HUES48 (cell line): ENCODE measurements at regions not wholly inside any gene's neighbourhood (a gene's known extent, or its start where the extent isn't known, plus 50 kb on each side); places are given as distances from the start of the nearest gene placed in this dataset.

Source experiments
- H3K27ac ChIP-seq: one replicate; pipeline ENCODE4 v1.7.0; 2013; ENCODE audit warnings: low read depth, low read length, inconsistent platforms
- H3K27me3 ChIP-seq: 2 replicates; pipeline ENCODE4 v1.6.1; 2013; ENCODE audit warnings: mild to moderate bottlenecking, low read length; ENCODE audit not compliant: control insufficient read depth, insufficient read depth
- H3K36me3 ChIP-seq: 2 replicates; pipeline ENCODE4 v1.6.1; 2013; ENCODE audit warnings: low read length; ENCODE audit not compliant: control insufficient read depth, insufficient read depth
- H3K4me1 ChIP-seq: 2 replicates; pipeline ENCODE4 v1.6.1; 2013; ENCODE audit warnings: mild to moderate bottlenecking, low read length; ENCODE audit not compliant: control insufficient read depth, insufficient read depth
- H3K4me3 ChIP-seq: 2 replicates; pipeline ENCODE4 v1.5.1; 2013; ENCODE audit warnings: mild to moderate bottlenecking, low read depth, low read length
- H3K9ac ChIP-seq: 2 replicates; pipeline ENCODE4 v1.6.1; 2013; ENCODE audit warnings: mild to moderate bottlenecking, low read depth, low read length, moderate library complexity
- H3K9me3 ChIP-seq: 2 replicates; pipeline ENCODE4 v1.6.1; 2013; ENCODE audit warnings: low read length; ENCODE audit not compliant: control insufficient read depth, insufficient read depth

DNA sequence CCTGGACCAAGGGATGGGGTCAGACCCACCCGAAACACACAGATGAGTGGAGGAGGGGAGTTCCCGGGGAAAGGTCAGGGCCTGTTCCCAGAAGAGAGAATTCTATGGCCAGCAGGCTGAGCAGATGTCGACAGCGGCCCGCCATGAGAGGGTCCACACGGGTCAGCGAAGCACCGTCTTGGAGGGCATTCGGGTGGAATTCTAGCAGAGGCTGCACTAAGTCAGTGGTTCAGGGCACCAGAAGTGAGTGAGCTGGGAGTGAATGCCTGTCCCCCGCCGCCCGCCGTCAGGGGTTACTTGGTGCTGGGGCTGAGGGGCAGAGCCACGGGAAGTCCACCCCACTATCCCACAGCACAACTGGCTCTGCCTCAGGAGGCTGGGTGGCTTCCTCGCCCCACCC, 96.2 kb upstream of the VSTM2B start:
- Histone ChIP-seq H3K9me3 (peaks cover 7% of the 10 kb centered on the region; the same call in 1 of the 2 replicates), H3K27me3 (no peaks in the 10 kb centered on the region), H3K27ac (no peak overlapping the region), H3K36me3 (no peaks in the 10 kb centered on the region), H3K4me1 (no peaks in the 10 kb centered on the region), H3K4me3 (no peak overlapping the region), H3K9ac (no peak overlapping the region)

DNA sequence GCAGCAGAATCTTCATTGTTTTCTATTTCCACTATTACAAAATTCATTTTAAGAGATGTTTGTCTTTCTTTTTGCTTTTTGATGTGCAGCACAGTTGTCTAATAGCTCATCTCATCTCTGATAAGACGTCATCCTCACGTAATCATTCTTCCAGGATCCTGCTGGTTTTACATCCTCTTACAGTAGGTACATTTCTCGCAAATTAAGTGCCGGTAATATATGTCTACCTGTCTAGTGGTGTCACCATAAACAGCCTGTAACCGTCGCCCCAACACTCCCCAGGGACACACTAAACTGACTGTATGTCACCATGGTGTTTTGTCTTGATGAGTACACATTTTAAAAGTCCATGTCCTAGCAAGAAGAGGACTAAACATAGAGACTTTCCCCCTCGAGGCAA, 94.5 kb upstream of the VSTM2B start:
- Histone ChIP-seq H3K4me1 (no peaks in the 10 kb centered on the region), H3K9ac (no peak overlapping the region), H3K27ac (no peak overlapping the region), H3K4me3 (no peak overlapping the region), H3K36me3 (no peaks in the 10 kb centered on the region), H3K9me3 (peaks cover 3% of the 10 kb centered on the region; the same call in 1 of the 2 replicates), H3K27me3 (no peaks in the 10 kb centered on the region)

DNA sequence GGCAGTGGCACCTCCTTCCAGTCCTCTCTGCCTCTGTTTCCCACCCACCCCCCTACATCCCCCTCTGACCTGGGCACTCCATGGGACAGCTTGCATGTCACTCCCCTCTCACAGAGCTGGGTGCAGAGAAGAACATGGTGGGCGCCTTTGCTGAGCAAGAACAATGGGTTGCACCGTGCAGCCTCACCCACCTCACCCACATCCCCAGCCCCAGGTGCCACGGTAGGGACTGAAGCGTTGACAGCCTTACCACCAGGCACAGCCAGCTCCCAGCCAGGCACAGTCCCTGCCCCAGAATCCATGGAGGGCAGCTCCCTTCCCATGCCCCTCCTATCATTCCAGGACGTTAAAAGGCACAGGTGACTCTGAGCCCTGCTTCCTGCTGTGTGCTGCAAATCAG, 93.1 kb upstream of the VSTM2B start:
- Histone ChIP-seq H3K9me3 (peaks cover 6% of the 10 kb centered on the region; the same call in 1 of the 2 replicates), H3K27ac (no peak overlapping the region), H3K4me1 (no peaks in the 10 kb centered on the region), H3K9ac (no peak overlapping the region), H3K36me3 (no peaks in the 10 kb centered on the region), H3K4me3 (no peak overlapping the region), H3K27me3 (no peaks in the 10 kb centered on the region)

DNA sequence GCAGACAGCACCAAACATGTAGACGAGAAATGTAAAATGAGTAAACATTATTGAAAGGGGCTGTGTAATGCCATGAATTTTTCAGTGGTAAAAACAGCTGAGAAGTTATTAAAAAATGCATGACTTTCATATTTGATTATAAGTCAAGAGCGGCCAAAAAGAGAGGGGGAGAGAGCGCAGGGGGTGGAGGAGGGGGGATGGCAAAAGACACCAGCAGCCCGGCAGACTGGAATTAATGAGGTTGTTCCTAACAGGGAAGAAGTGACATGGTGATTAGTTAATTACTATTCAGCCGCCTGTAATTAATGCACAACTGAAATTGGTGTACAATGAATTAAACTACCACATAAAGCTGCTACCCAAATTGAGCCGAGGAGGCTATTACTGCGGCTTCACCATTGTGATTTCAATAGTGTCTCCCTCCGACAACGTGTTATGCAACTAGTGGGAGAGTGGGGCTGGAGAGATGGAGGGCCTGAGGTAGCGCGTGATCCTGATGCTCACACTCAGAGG, 89.1 kb upstream of the VSTM2B start:
- no peak overlapping the region for H3K27ac ChIP-seq
- H3K36me3 ChIP-seq, result no peaks in the 10 kb centered on the region
- peaks cover 19% of the 10 kb centered on the region for H3K9me3 ChIP-seq
- H3K4me1 ChIP-seq, result no peaks in the 10 kb centered on the region
- no peak overlapping the region for H3K9ac ChIP-seq
- no peaks in the 10 kb centered on the region for H3K27me3 ChIP-seq
- no peak overlapping the region for H3K4me3 ChIP-seq

DNA sequence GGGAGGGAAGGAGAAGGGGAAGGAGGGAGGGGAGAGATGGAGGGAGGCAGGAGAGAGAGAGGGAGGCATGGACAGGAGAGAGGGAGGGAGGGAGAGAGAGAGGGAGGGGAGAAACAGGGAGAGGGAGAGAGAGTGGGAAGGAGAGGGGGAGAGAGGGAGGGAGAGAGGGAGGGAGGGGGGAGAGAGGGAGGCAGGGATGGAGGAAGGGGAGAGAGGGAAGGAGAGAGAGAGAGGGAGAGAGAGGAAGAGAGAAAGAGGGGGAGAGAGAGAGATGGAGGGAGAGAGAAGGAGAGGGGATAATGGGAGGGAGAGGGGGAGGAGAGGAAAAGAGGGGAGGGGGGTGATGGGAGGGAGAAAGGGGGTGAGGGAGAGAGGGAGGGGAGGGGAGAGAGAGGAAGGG, 86.8 kb upstream of the VSTM2B start:
- peaks cover 19% of the 10 kb centered on the region for H3K9me3 ChIP-seq

DNA sequence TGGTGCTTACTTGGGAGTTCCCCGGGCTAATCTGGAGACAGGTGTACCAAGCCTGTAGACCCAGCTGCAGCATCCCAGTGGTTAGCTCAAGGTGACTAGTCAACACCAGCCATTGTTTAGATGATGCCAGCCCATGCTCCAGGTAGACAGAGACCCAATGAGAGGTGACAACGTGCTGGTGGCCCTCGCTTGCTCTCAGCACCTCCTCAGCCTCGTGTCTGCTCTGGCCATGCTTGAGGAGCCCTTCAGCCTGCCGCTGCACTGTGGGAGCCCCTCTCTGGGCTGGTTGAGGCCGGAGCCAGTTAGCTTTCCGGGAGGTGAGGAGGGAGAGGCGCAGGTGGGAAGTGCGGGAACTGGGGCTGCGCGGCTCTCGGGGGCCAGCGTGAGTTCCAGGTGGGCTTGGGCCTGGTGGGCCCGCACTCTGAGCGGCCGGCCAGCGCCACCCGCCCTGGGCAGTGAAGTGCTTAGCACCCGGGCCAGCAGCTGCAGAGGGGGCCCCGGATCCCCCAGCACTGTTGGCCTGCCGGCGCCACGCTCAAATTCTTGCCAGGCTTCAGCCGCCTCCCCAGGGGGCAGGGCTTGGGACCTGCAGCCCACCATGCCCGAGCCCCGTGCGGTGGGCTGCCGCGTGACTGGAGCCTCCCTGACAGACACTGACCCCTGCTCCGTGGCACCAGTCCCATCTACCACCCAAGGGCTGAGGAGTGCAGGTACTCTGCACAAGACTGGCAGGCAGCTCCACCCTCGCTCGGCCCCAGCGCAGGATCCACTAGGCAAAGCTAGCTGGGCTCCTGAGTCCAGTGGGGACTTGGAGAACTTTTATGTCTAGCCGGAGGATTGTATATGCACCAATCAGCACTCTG, 85.9 kb upstream of the VSTM2B start:
- H3K27ac ChIP-seq, result no peak overlapping the region
- no peak overlapping the region for H3K4me3 ChIP-seq
- no peaks in the 10 kb centered on the region for H3K4me1 ChIP-seq
- no peaks in the 10 kb centered on the region for H3K27me3 ChIP-seq
- H3K9ac ChIP-seq, result no peak overlapping the region
- H3K9me3 ChIP-seq, result peaks cover 19% of the 10 kb centered on the region
- no peaks in the 10 kb centered on the region for H3K36me3 ChIP-seq

More for the DNA sequence above, 86.8 kb upstream of the VSTM2B start:
- Histone ChIP-seq H3K4me3 (no peak overlapping the region), H3K27me3 (no peaks in the 10 kb centered on the region), H3K9ac (no peak overlapping the region), H3K4me1 (no peaks in the 10 kb centered on the region), H3K36me3 (no peaks in the 10 kb centered on the region), H3K27ac (no peak overlapping the region)

DNA sequence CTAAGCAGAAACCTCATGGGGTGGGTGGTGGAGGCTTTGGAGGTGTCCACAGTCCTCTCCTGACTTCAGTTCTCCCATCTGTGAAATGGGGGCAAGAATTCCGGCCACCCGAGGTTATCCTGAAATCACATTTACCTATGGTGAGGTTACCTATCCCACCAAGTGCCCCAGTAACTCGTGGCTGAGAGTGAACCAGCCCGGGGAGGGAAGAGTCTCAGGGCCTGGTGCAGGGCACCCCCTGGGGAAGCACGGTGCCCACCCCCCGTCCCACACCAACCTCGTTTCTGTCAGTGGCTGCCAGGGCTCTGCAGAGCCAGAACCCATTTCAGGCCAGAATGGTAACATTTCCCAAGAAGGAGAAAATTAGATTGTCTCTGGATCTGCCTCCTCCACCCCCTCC, 83.7 kb upstream of the VSTM2B start:
- Histone ChIP-seq H3K9ac (no peak overlapping the region), H3K36me3 (no peaks in the 10 kb centered on the region), H3K27me3 (no peaks in the 10 kb centered on the region)

DNA sequence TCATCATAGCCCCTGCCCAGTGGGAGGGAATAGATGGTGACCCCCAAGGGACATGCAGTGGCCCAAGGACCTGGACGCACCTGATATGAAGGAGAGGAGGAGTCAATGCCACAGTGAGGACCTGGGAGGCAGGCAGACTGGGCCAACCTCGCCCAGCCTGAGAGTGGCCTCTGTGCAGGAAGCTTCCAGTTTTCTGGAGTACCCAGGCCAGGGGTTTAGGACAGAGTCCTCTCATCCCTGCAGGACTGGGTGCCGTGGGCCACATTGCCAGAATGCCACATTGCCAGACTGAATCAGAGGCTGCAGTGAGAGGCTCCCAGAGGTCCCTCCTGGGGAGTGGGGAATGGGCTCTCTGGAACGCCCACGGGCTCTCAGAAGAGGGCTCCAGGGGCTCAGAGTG, 82.9 kb upstream of the VSTM2B start:
- Histone ChIP-seq H3K36me3 (no peaks in the 10 kb centered on the region), H3K27me3 (no peaks in the 10 kb centered on the region), H3K9me3 (peaks cover 12% of the 10 kb centered on the region; the same call in 1 of the 2 replicates), H3K27ac (no peak overlapping the region), H3K4me3 (no peak overlapping the region), H3K4me1 (no peaks in the 10 kb centered on the region), H3K9ac (no peak overlapping the region)

More for the DNA sequence above, 83.7 kb upstream of the VSTM2B start:
- Histone ChIP-seq H3K27ac (no peak overlapping the region), H3K9me3 (peaks cover 19% of the 10 kb centered on the region), H3K4me1 (no peaks in the 10 kb centered on the region), H3K4me3 (no peak overlapping the region)

DNA sequence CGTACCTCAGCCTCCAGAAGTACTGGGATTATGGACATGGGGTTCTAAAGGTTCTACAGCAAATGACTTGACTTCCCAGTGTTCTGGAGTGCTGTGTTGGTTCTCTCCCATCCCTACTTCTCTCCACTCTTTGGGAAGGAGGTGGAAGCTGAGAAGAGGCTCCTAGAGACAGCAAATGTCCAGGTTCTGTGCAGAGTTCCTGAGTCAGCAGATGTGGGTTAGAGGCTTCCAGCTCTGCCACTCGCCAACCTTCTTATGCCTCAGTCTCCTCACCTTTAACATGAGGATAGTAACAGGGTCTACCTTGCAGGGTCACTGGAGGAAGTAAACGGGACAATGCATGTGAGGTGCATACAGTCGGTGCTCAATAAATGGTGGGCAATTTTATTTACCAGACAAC, 80.5 kb upstream of the VSTM2B start:
- peaks cover 6% of the 10 kb centered on the region; the same call in 1 of the 2 replicates for H3K9me3 ChIP-seq
- H3K4me3 ChIP-seq, result no peak overlapping the region
- no peaks in the 10 kb centered on the region for H3K36me3 ChIP-seq
- no peaks in the 10 kb centered on the region for H3K4me1 ChIP-seq
- no peak overlapping the region for H3K27ac ChIP-seq
- H3K9ac ChIP-seq, result no peak overlapping the region
- no peaks in the 10 kb centered on the region for H3K27me3 ChIP-seq

DNA sequence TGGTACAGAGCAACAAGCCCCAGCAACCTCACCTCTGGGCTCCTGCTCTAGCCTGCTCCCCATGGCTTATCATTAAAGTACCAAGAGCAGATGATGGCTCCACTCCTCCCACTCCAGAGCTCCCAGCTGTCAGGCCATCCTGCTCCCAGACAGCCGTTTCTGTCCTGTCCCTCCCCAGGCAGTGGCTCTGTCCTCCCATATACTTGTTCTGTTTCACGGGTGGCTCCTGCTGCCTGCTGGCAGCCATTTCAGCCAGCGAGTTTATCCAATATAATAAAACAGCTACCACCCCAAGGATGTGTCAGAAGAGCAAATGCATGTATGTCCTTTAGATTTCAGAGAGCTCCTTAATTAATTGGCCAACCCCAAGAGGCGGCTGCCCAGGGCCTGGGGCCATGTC, 79.4 kb upstream of the VSTM2B start:
- Histone ChIP-seq H3K27ac (no peak overlapping the region), H3K9me3 (peaks cover 2% of the 10 kb centered on the region; the same call in 1 of the 2 replicates), H3K9ac (no peak overlapping the region), H3K27me3 (no peaks in the 10 kb centered on the region), H3K36me3 (no peaks in the 10 kb centered on the region), H3K4me3 (no peak overlapping the region), H3K4me1 (no peaks in the 10 kb centered on the region)

DNA sequence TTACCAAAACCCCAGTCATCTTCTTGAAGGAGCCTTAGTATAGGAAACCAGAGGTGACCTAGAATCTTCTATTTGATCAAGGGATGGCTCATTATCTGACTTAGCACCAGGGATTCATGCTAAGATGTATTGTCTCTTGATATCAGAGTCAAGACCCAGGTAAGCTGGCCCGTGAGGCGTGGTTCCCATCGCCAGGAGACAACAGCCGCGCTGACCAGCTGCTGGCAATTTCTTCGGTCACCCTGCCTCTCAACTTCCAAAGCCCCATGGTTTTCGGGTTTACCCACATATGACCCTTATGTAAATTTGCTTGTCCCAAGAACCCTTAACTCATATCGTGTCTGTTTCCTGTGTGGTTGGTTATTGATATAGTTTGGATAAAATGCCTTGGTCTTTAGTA, 77.7 kb upstream of the VSTM2B start:
- Histone ChIP-seq H3K4me3 (no peak overlapping the region), H3K4me1 (no peaks in the 10 kb centered on the region), H3K36me3 (no peaks in the 10 kb centered on the region), H3K27ac (no peak overlapping the region), H3K9ac (no peak overlapping the region), H3K27me3 (no peaks in the 10 kb centered on the region), H3K9me3 (peaks cover 4% of the 10 kb centered on the region; the same call in 1 of the 2 replicates)
